ENCODE measurements at regions not wholly inside any gene's neighbourhood (a gene's known extent, or its start where the extent isn't known, plus 50 kb on each side); places are given as distances from the start of the nearest gene placed in this dataset.

DNA sequence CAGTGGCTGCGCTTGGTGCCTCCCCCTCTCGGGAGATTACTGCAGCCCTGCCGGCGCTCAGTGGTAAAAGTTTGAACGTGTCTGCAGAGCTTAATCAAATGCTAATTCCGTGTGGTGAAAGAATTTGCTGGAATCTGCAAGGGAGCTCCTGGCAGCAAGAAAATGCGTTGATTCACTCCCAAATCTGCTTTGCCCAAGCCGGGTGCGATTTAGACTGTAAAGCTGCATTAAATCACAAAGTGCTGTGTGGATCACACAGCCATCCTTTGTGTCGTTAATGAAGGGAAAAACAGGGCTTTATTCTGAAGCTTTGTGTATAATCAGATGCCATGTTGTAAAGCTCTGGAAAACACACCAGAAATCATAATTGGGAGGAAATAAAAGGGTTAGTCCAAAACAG, 444.1 kb downstream of the BCOR start:
- TF ChIP-seq, protein P1, sequence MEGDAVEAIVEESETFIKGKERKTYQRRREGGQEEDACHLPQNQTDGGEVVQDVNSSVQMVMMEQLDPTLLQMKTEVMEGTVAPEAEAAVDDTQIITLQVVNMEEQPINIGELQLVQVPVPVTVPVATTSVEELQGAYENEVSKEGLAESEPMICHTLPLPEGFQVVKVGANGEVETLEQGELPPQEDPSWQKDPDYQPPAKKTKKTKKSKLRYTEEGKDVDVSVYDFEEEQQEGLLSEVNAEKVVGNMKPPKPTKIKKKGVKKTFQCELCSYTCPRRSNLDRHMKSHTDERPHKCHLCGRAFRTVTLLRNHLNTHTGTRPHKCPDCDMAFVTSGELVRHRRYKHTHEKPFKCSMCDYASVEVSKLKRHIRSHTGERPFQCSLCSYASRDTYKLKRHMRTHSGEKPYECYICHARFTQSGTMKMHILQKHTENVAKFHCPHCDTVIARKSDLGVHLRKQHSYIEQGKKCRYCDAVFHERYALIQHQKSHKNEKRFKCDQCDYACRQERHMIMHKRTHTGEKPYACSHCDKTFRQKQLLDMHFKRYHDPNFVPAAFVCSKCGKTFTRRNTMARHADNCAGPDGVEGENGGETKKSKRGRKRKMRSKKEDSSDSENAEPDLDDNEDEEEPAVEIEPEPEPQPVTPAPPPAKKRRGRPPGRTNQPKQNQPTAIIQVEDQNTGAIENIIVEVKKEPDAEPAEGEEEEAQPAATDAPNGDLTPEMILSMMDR (IDR thresholded peaks at IDR 0.05): no peak
- H3K4me1 Mint-ChIP-seq (ENCODE audit: low read depth): peaks cover 14% of the 10 kb centered on the region
- no peak overlapping the region for H3K4me3 Mint-ChIP-seq
- no peak for DNase-seq
- POLR2A ChIA-PET: no interaction called here
- H3K27ac Mint-ChIP-seq: no peak overlapping the region
- H3K9me3 Mint-ChIP-seq: no peaks in the 10 kb centered on the region
- H3K27me3 Mint-ChIP-seq: no peaks in the 10 kb centered on the region
- intact Hi-C loops (cut with micrococcal nuclease): no loop called here
- ATAC-seq: no peak
- CTCF ChIA-PET: no interaction called here
- no peaks in the 10 kb centered on the region for H3K36me3 Mint-ChIP-seq (ENCODE audit: low read depth)

DNA sequence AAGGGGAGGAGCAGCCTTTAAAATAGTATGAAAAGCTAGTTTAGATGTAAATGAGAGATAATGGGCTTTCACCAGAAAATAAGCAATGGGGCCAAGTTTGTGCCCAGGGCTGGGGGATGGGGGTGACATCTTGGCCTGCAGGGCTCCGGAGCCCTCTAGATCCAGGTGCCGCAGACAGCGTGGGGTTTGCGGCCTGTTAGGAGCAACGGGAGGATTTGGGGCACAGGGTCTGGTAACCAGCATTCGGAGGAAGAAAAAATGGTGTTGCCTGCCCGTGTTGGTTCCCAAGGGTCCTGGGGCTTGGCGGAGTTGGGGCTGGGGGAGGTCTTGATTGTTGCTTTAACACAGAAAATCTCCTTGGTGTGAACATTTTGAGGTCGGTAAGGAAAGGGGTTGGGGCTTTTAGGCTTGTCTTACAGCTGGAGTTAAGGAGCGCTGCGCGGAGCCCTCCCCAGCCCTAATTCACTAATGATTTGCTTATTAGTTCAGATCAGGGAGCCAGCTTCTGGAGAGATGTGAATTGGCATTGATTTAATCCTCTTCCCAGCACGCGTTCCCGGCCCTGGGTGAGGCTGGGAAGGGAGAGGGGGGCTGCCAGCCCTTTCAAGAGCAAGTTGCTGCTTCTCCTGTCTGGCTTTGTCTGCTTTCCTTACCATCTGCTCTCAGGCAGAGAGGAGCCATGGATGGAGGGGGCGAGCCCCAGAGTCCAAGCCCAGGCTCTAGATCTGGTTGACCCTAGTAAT, 443.4 kb downstream of the BCOR start:
- Mint-ChIP-seq H3K4me3 (no peak overlapping the region), H3K36me3 (ENCODE audit: low read depth) (no peaks in the 10 kb centered on the region), H3K27me3 (no peaks in the 10 kb centered on the region), H3K9me3 (no peaks in the 10 kb centered on the region), H3K27ac (no peak overlapping the region), H3K4me1 (ENCODE audit: low read depth) (peaks cover 14% of the 10 kb centered on the region)
- ChIA-PET CTCF (no interaction called here), POLR2A (no interaction called here)
- no peak for ATAC-seq
- intact Hi-C loops (cut with micrococcal nuclease): no loop called here
- TF ChIP-seq, protein P1 (IDR thresholded peaks at IDR 0.05): no peak
- DNase-seq: no peak

DNA sequence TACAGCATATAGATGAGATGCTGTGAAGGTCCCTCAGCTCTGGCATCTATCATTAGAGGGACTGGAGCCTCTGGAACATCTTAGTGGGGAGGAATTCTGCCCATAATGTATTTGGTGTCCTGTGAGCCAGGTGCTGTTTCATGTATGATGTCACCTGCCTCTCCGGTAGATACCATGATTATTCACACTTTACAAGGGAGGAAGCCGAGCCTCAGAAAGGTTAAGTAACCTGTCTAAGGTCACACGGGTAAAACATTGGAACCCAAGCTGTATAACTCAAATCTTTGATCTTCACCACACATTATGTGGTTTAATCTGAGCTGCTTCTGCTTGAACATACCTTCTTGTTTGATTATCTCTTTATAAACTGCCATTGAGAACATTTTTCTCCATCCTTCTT, 442.8 kb downstream of the BCOR start:
- no peak overlapping the region for H3K4me3 Mint-ChIP-seq
- H3K36me3 Mint-ChIP-seq (ENCODE audit: low read depth): no peaks in the 10 kb centered on the region
- ATAC-seq (peak; percentile 64), DNase-seq (no peak)
- no peak overlapping the region for H3K27ac Mint-ChIP-seq
- intact Hi-C loops (cut with micrococcal nuclease): no loop called here
- POLR2A ChIA-PET: no interaction called here
- no peaks in the 10 kb centered on the region for H3K9me3 Mint-ChIP-seq
- H3K27me3 Mint-ChIP-seq: no peaks in the 10 kb centered on the region
- TF ChIP-seq, protein P1 (IDR thresholded peaks at IDR 0.05): no peak
- CTCF ChIA-PET: no interaction called here
- H3K4me1 Mint-ChIP-seq (ENCODE audit: low read depth): peaks cover 14% of the 10 kb centered on the region

DNA sequence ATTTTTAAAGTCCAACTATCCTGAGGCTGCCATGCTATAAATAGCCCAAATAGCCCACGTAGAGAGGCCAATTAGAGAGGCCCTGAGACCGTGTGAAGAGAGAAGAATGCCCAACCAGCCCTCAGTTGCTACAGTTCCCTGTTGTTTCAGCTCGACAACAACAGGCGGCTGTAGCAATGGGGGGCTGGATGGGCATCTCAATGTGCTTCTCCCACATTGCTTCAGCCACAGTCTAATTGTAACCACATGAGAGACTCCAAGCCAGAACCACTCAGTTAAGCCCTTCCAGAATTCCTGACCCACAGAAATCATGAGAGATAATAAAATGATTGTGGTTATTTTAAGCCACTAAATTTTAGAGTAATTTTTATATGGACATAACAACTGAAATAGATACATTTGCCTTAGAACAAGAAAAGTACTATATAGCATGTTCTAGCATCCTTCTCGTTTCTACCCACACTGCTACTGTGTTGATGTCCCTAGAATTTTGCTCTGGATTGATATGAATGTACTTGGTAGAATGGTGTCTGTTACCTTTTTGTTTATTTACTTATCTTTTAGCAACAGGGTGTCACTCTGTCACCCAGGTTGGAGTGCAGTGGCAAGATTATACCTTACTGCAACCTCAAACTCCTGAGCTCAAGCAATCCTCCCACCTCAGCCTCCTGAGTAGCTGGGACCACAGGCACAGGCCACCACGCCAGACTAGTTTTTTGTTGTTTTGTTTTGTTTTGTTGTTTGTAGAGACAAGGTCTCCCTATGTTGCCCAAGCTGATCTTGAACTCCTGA, 436.4 kb downstream of the BCOR start:
- Mint-ChIP-seq H3K36me3 (ENCODE audit: low read depth) (no peaks in the 10 kb centered on the region), H3K27ac (no peak overlapping the region), H3K4me1 (ENCODE audit: low read depth) (no peaks in the 10 kb centered on the region), H3K9me3 (no peaks in the 10 kb centered on the region), H3K27me3 (no peaks in the 10 kb centered on the region), H3K4me3 (no peak overlapping the region)
- DNase-seq (no peak), ATAC-seq (no peak)
- intact Hi-C loops (cut with micrococcal nuclease): no loop called here
- CTCF ChIA-PET: no interaction called here
- TF ChIP-seq, protein P1 (IDR thresholded peaks at IDR 0.05): no peak
- POLR2A ChIA-PET: no interaction called here

DNA sequence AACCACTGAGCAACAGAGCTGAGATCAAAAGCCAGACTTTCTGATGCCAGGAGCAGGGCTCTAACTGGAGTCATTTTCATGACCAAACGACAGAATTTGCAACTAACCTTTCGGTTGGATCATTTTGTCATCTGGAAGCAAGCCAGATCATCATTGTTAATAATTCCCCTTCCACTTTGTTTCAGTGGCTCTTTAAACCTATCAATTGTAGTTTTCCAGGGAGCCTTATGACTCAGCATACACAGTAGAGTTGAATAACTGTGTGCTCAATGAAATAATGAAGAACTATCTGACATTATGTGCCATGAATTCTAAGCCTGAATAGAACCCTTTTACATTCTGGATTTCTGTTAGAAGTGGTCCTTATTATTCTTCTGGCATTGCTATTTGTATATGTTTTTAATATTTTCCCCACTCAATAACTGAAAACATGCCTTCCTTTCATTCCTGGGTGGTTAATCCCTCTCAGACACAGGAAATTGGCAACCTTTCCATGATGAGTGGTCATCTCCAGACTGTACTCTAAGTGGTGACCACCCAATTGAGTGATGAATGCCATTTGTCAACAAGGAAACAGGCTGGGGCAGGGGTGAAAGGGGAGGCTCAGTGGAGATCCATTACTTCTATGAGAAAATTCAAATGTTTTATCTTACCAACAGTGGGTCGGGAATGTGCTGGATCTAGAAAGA, 431.8 kb downstream of the BCOR start:
- Mint-ChIP-seq H3K4me1 (ENCODE audit: low read depth) (no peaks in the 10 kb centered on the region), H3K27me3 (no peaks in the 10 kb centered on the region), H3K36me3 (ENCODE audit: low read depth) (no peaks in the 10 kb centered on the region), H3K27ac (no peak overlapping the region), H3K4me3 (no peak overlapping the region), H3K9me3 (no peaks in the 10 kb centered on the region)
- ATAC-seq: no peak
- DNase-seq: no peak
- intact Hi-C loops (cut with micrococcal nuclease): no loop called here
- TF ChIP-seq, protein P1 (IDR thresholded peaks at IDR 0.05): no peak
- POLR2A ChIA-PET: no interaction called here
- CTCF ChIA-PET: no interaction called here
